PFSK-1 (cell line): ENCODE measurements at regions not wholly inside any gene's neighbourhood (a gene's known extent, or its start where the extent isn't known, plus 50 kb on each side); places are given as distances from the start of the nearest gene placed in this dataset.

ENCODE experiments used
- FOXP2 ChIP-seq: optimal IDR thresholded peaks from 2 replicates; pipeline ENCODE3; 2011; ENCODE audit warnings: borderline replicate concordance, control low read depth, inconsistent platforms; ENCODE audit not compliant: insufficient read depth; ENCODE audit errors: extremely low read length, extremely low read depth
- POLR2AphosphoS5 ChIP-seq: IDR thresholded peaks from 2 replicates; pipeline ENCODE4 v1.6.1; 2012; ENCODE audit warnings: low read depth, mild to moderate bottlenecking, control low read depth, low read length, moderate library complexity
- REST ChIP-seq, 2 experiments: IDR thresholded peaks; 2 replicates each; pipeline versions ENCODE4 v1.6.1 to v1.8.0; 2011 to 2012; ENCODE audit warnings: low read depth in 2 of 2, low read length in 2 of 2, control low read depth in 1 of 2, inconsistent platforms in 1 of 2, mild to moderate bottlenecking in 1 of 2, moderate library complexity in 1 of 2; ENCODE audit not compliant: insufficient read depth in 1 of 2
- SIN3A ChIP-seq: IDR thresholded peaks from 2 replicates; pipeline ENCODE4 v1.6.1; 2012; ENCODE audit warnings: mild to moderate bottlenecking, low read length, moderate library complexity, borderline replicate concordance; ENCODE audit not compliant: insufficient read depth
- TAF1 ChIP-seq: IDR thresholded peaks from 2 replicates; pipeline ENCODE4 v1.6.1; 2012; ENCODE audit warnings: low read length, control low read depth, borderline replicate concordance; ENCODE audit not compliant: insufficient read depth

- TF ChIP-seq FOXP2 (no peak), POLR2AphosphoS5 (no peak), REST (IDR thresholded peaks at IDR 0.05; ENCODE audit: insufficient read depth in 1 of 2, low read depth in 2 of 2, low read length in 2 of 2) (no peak), SIN3A (no peak), TAF1 (no peak)
Observed at GRCh38 chr6:101001012-101001411, 119.9 kb upstream of the ASCC3 start.

- TF ChIP-seq SIN3A = no peak
- no peak for TF ChIP-seq TAF1
Observed at GRCh38 chr6:101001607-101002006, 120.5 kb upstream of the ASCC3 start.

GRCh38 chr6:101003075-101003474 lies 121.9 kb upstream of the ASCC3 start:
- TF ChIP-seq POLR2AphosphoS5 (no peak), REST (IDR thresholded peaks at IDR 0.05; ENCODE audit: insufficient read depth in 1 of 2, low read depth in 2 of 2, low read length in 2 of 2) (no peak), TAF1 (no peak), SIN3A (no peak), FOXP2 (no peak)

- TF ChIP-seq SIN3A (no peak), FOXP2 (no peak), POLR2AphosphoS5 (no peak), REST (IDR thresholded peaks at IDR 0.05; ENCODE audit: insufficient read depth in 1 of 2, low read depth in 2 of 2, low read length in 2 of 2) (no peak), TAF1 (no peak)
Observed at GRCh38 chr6:101011186-101011585, 130.1 kb upstream of the ASCC3 start.

GRCh38 chr6:101013612-101014195 lies 132.6 kb upstream of the ASCC3 start:
- no peak for TF ChIP-seq TAF1
- TF ChIP-seq FOXP2 = no peak
- no peak for TF ChIP-seq POLR2AphosphoS5
- TF ChIP-seq SIN3A = no peak
- no peak for TF ChIP-seq REST (IDR thresholded peaks at IDR 0.05; ENCODE audit: insufficient read depth in 1 of 2, low read depth in 2 of 2, low read length in 2 of 2)
